ENCODE measurements at regions not wholly inside any gene's neighbourhood (a gene's known extent, or its start where the extent isn't known, plus 50 kb on each side); places are given as distances from the start of the nearest gene placed in this dataset.

DNA sequence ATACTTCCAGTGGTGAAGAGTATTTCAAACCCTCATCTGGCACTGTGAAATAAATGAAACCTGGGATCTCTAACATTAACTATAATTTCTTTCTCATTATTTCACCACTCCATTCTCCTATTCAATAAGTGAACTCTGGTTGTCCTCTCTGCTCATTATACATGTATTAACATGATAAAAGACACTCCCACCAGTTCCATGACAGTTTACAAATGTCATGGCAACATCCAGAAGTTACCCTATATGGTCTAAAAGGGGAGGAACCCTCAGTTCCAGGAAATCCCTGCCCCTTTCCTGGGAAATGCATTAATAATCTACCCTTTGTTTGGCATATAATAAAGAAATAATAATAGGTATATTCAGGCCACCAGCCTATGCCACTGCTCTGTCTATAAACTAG is 62.7 kb upstream of the BRINP3 start:
- DNase-seq (ENCODE audit: low spot score) = no peak
- in situ Hi-C loops (cut with MboI; ENCODE audit: low sequenced_read_pairs, unreplicated experiment) = no loop called here

DNA sequence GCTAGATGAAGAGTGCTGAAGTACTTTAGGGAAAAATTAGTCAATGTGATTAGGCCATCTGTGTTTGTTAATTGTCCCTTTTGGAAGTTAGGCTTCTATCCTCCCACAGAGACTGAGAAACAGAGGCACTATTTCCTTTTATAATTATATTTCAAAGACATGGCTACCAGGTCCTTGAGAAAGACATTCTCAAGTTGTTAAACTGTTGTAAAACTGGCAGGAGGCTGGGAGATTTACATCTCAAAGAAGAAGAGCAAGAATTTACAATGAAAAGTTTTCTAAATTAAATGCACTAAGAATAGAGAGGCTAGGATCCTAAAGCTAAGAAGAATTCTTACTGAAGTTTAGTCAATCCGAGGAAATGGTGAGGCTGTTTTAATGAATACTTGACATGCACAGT is 74.0 kb upstream of the BRINP3 start:
- TF ChIP-seq, protein P1, sequence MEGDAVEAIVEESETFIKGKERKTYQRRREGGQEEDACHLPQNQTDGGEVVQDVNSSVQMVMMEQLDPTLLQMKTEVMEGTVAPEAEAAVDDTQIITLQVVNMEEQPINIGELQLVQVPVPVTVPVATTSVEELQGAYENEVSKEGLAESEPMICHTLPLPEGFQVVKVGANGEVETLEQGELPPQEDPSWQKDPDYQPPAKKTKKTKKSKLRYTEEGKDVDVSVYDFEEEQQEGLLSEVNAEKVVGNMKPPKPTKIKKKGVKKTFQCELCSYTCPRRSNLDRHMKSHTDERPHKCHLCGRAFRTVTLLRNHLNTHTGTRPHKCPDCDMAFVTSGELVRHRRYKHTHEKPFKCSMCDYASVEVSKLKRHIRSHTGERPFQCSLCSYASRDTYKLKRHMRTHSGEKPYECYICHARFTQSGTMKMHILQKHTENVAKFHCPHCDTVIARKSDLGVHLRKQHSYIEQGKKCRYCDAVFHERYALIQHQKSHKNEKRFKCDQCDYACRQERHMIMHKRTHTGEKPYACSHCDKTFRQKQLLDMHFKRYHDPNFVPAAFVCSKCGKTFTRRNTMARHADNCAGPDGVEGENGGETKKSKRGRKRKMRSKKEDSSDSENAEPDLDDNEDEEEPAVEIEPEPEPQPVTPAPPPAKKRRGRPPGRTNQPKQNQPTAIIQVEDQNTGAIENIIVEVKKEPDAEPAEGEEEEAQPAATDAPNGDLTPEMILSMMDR (IDR thresholded peaks at IDR 0.05; ENCODE audit: borderline replicate concordance, control extremely low read depth, extremely low read depth, insufficient read depth, missing control alignments) = no peak
- no peak for DNase-seq (ENCODE audit: low spot score)
- in situ Hi-C loops (cut with MboI; ENCODE audit: low sequenced_read_pairs, unreplicated experiment) = no loop called here

More for the DNA sequence above, 62.7 kb upstream of the BRINP3 start:
- TF ChIP-seq, protein P1 (IDR thresholded peaks at IDR 0.05; ENCODE audit: borderline replicate concordance, control extremely low read depth, extremely low read depth, insufficient read depth, missing control alignments) = no peak

DNA sequence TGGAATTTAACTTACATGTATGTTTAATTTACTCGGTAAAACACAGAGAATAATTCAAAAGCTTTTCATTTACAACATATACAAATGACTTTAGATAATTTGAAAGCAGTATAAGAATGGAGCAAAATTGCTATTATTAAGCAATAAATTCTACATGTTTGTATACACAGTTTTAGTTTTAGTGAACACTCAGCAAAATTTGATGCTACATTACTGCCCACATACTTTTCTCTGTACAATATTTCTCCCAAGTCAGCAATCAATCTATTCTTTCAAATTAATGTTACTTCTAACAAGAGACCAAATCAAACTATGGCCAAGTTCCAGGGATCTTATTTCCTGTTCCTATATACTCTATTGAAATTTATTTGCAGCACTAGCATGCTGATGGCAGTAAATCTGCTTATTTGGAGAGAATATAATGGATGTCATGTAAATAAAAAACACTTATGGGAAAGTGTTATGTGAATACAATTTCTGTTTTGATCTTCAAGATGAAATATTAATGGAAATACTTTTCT is 82.6 kb upstream of the BRINP3 start:
- DNase-seq (ENCODE audit: low spot score) = no peak
- in situ Hi-C loops (cut with MboI; ENCODE audit: low sequenced_read_pairs, unreplicated experiment) = no loop called here
- TF ChIP-seq, protein P1 (IDR thresholded peaks at IDR 0.05; ENCODE audit: borderline replicate concordance, control extremely low read depth, extremely low read depth, insufficient read depth, missing control alignments) = no peak

GRCh38 chr1:190563230-190563629 is 85.6 kb upstream of the BRINP3 start:
- TF ChIP-seq, protein P1 (IDR thresholded peaks at IDR 0.05; ENCODE audit: borderline replicate concordance, control extremely low read depth, extremely low read depth, insufficient read depth, missing control alignments) = no peak
- no peak for DNase-seq (ENCODE audit: low spot score)
- in situ Hi-C loops (cut with MboI; ENCODE audit: low sequenced_read_pairs, unreplicated experiment) = no loop called here

DNA sequence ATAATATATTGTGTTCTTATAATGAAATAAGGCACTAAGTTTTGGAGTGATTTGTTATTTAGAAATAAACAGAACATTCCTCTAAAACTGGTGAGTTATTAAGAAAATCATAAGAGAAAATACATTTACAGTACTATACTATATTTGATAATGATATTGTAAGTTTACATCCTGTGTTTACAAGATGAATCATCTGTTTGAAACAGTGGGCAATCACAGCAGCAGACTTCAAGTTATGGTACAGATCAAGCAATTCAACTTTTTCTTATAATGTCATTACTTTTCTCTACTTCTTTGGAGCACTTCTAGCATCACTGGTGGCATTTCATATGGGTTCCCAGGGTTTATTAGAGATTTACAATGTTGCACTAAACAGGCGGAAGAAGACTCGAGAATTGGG is 86.5 kb upstream of the BRINP3 start:
- in situ Hi-C loops (cut with MboI; ENCODE audit: low sequenced_read_pairs, unreplicated experiment) = no loop called here
- TF ChIP-seq, protein P1 (IDR thresholded peaks at IDR 0.05; ENCODE audit: borderline replicate concordance, control extremely low read depth, extremely low read depth, insufficient read depth, missing control alignments) = no peak
- no peak for DNase-seq (ENCODE audit: low spot score)

DNA sequence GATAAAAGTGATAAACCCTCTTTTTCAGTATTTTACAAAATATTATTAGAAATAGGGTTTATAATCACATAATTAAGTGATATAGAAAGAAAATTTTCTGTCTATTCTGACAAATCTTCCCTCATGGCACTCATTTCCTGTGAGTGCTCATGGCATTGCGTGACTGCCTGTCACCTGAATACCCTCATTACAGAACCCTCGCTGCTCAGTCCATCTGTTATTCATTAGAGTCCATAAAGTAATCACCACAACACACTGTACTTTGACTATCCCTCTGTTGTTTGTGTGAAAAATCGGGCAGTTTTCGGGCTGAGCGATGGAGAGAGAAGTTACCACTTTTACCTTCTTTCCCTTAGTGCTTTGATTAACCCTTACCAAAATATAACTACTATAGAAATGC is 100.4 kb upstream of the BRINP3 start:
- TF ChIP-seq, protein P1 (IDR thresholded peaks at IDR 0.05; ENCODE audit: borderline replicate concordance, control extremely low read depth, extremely low read depth, insufficient read depth, missing control alignments) = no peak
- in situ Hi-C loops (cut with MboI; ENCODE audit: low sequenced_read_pairs, unreplicated experiment) = no loop called here
- DNase-seq (ENCODE audit: low spot score) = no peak

- TF ChIP-seq, protein P1 (IDR thresholded peaks at IDR 0.05; ENCODE audit: borderline replicate concordance, control extremely low read depth, extremely low read depth, insufficient read depth, missing control alignments) = no peak
- DNase-seq (ENCODE audit: low spot score) = no peak
- in situ Hi-C loops (cut with MboI; ENCODE audit: low sequenced_read_pairs, unreplicated experiment) = no loop called here
These were observed 100.9 kb upstream of the BRINP3 start for GRCh38 chr1:190578526-190578925.

All from GM13976 (cell line).